SU-DHL-6 (cell line): ENCODE measurements at regions not wholly inside any gene's neighbourhood (a gene's known extent, or its start where the extent isn't known, plus 50 kb on each side); places are given as distances from the start of the nearest gene placed in this dataset.

Experiments used
- H2AFZ ChIP-seq: fragments of 200-600 bp; sonication (generic); 2 replicates; pipeline ENCODE4 v1.6.1; 2014; ENCODE audit warnings: low read depth, mild to moderate bottlenecking, moderate library complexity, mixed read lengths, antibody characterized with exemption, low read length; ENCODE audit not compliant: severe bottlenecking
- H3F3A ChIP-seq: fragments of 200-600 bp; shearing (Covaris generic); 2 replicates; pipeline ENCODE4 v1.6.0; 2016; ENCODE audit warnings: antibody characterized with exemption, mild to moderate bottlenecking; ENCODE audit not compliant: insufficient read depth
- H3K27ac ChIP-seq: fragments of 200-600 bp; sonication (generic); 2 replicates; pipeline ENCODE4 v1.5.1; 2016; ENCODE audit warnings: low read depth, mild to moderate bottlenecking, low read length, moderate library complexity, mixed read lengths
- H3K27me3 ChIP-seq: fragments of 200-600 bp; sonication (generic), shearing (Covaris generic); 2 replicates; pipeline ENCODE4 v1.6.0; 2014; ENCODE audit warnings: mild to moderate bottlenecking, low read length
- H3K36me3 ChIP-seq: fragments of 200-600 bp; sonication (generic); 2 replicates; pipeline ENCODE4 v1.6.1; 2014; ENCODE audit warnings: mild to moderate bottlenecking, low read length, mixed read lengths
- H3K4me2 ChIP-seq: fragments of 300-600, 200-600 bp; shearing (Covaris generic), sonication (generic); 2 replicates; pipeline ENCODE4 v1.6.0; 2014; ENCODE audit warnings: low read length, low read depth, mild to moderate bottlenecking; ENCODE audit not compliant: poor library complexity, severe bottlenecking
- H3K4me3 ChIP-seq: fragments of 200-600 bp; sonication (generic); 2 replicates; pipeline ENCODE4 v1.5.1; 2014; ENCODE audit warnings: antibody characterized with exemption, low read length, mild to moderate bottlenecking, mixed read lengths; ENCODE audit not compliant: insufficient read depth, poor library complexity, severe bottlenecking
- H3K79me2 ChIP-seq: fragments of 200-600 bp; sonication (generic); 2 replicates; pipeline ENCODE4 v1.6.1; 2014; ENCODE audit warnings: mild to moderate bottlenecking, low read length, moderate library complexity; ENCODE audit not compliant: insufficient read depth
- H3K9ac ChIP-seq: fragments of 200-600 bp; sonication (generic); 2 replicates; pipeline ENCODE4 v1.7.0; 2014; ENCODE audit warnings: mild to moderate bottlenecking, low read length
- H3K9me2 ChIP-seq: fragments of 200-600 bp; sonication (generic); replicated peaks from 2 replicates; pipeline ENCODE4 v1.6.1; 2014; ENCODE audit warnings: low read length; ENCODE audit not compliant: insufficient read depth
- H3K9me3 ChIP-seq: fragments of 200-600 bp; sonication (generic); 2 replicates; pipeline ENCODE4 v1.6.1; 2014; ENCODE audit warnings: low read length, mixed read lengths; ENCODE audit not compliant: insufficient read depth
- H4K20me1 ChIP-seq: fragments of 200-600 bp; sonication (generic); 2 replicates; pipeline ENCODE4 v1.6.1; 2014; ENCODE audit warnings: low read depth, mild to moderate bottlenecking, antibody characterized with exemption, low read length, moderate library complexity, mixed read lengths
- EZH2phosphoT487 ChIP-seq: fragments of 200-600 bp; sonication (generic), shearing (Covaris generic); conservative IDR thresholded peaks from 2 replicates; pipeline ENCODE4 v1.6.1; 2018; ENCODE audit warnings: mild to moderate bottlenecking, antibody characterized with exemption, low read length, moderate library complexity, mixed read lengths
- TF ChIP-seq, protein P1 (sequence below): fragments of 200-600 bp; sonication (generic); IDR thresholded peaks from one replicate; pipeline ENCODE4 v1.5.1; 2017; ENCODE audit warnings: antibody characterized with exemption, mild to moderate bottlenecking, low read length, moderate library complexity; ENCODE audit not compliant: insufficient read depth, poor library complexity, severe bottlenecking

- no peaks in the 10 kb centered on the region for H3K9me2 ChIP-seq
Measured at GRCh38 chr6:120141601-120142000, 792.0 kb upstream of the MAN1A1 start.

GRCh38 chr6:120137492-120137891 is 787.9 kb upstream of the MAN1A1 start:
- Histone ChIP-seq H3K9me3 (0 out of 2 replicates have a peak, but pooled peaks cover 4% of the 10 kb centered on the region), H3K27ac (no peak overlapping the region), H3K36me3 (no peaks in the 10 kb centered on the region), H3K79me2 (no peaks in the 10 kb centered on the region), H3F3A (no peaks in the 10 kb centered on the region), H3K27me3 (no peaks in the 10 kb centered on the region), H4K20me1 (no peaks in the 10 kb centered on the region), H2AFZ (no peak overlapping the region), H3K9me2 (no peaks in the 10 kb centered on the region), H3K4me2 (no peak overlapping the region), H3K9ac (no peak overlapping the region), H3K4me3 (no peak overlapping the region)
- TF ChIP-seq EZH2phosphoT487: no peak
- TF ChIP-seq, protein P1, sequence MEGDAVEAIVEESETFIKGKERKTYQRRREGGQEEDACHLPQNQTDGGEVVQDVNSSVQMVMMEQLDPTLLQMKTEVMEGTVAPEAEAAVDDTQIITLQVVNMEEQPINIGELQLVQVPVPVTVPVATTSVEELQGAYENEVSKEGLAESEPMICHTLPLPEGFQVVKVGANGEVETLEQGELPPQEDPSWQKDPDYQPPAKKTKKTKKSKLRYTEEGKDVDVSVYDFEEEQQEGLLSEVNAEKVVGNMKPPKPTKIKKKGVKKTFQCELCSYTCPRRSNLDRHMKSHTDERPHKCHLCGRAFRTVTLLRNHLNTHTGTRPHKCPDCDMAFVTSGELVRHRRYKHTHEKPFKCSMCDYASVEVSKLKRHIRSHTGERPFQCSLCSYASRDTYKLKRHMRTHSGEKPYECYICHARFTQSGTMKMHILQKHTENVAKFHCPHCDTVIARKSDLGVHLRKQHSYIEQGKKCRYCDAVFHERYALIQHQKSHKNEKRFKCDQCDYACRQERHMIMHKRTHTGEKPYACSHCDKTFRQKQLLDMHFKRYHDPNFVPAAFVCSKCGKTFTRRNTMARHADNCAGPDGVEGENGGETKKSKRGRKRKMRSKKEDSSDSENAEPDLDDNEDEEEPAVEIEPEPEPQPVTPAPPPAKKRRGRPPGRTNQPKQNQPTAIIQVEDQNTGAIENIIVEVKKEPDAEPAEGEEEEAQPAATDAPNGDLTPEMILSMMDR: no peak

More at GRCh38 chr6:120141601-120142000, 792.0 kb upstream of the MAN1A1 start:
- Histone ChIP-seq H3F3A (no peaks in the 10 kb centered on the region), H3K36me3 (no peaks in the 10 kb centered on the region), H3K4me3 (no peak overlapping the region), H3K27ac (no peak overlapping the region), H4K20me1 (no peaks in the 10 kb centered on the region), H3K9me3 (0 out of 2 replicates have a peak, but pooled peaks cover 4% of the 10 kb centered on the region), H3K9ac (no peak overlapping the region), H3K27me3 (no peaks in the 10 kb centered on the region), H2AFZ (no peak overlapping the region), H3K4me2 (no peak overlapping the region), H3K79me2 (no peaks in the 10 kb centered on the region)
- no peak for TF ChIP-seq EZH2phosphoT487
- TF ChIP-seq, protein P1: no peak

GRCh38 chr6:120129228-120129627 is 779.7 kb upstream of the MAN1A1 start:
- Histone ChIP-seq H3K27ac (peak overlapping the region; percentile 72), H3K36me3 (no peaks in the 10 kb centered on the region), H3K4me2 (peak overlapping the region; percentile 67), H3K9me3 (no peaks in the 10 kb centered on the region), H3K9me2 (no peaks in the 10 kb centered on the region), H3K27me3 (no peaks in the 10 kb centered on the region), H2AFZ (peak overlapping the region; percentile 72), H3K4me3 (peak overlapping the region; percentile 9), H3F3A (no peaks in the 10 kb centered on the region), H3K79me2 (no peaks in the 10 kb centered on the region), H3K9ac (no peak overlapping the region), H4K20me1 (no peaks in the 10 kb centered on the region)
- no peak for TF ChIP-seq EZH2phosphoT487
- TF ChIP-seq, protein P1: no peak

GRCh38 chr6:120122401-120122800 is 772.8 kb upstream of the MAN1A1 start:
- H4K20me1 ChIP-seq: no peaks in the 10 kb centered on the region
- no peaks in the 10 kb centered on the region for H3K79me2 ChIP-seq
- H3K36me3 ChIP-seq: no peaks in the 10 kb centered on the region
- no peaks in the 10 kb centered on the region for H3K9me2 ChIP-seq
- no peaks in the 10 kb centered on the region for H3K9me3 ChIP-seq
- H3K27ac ChIP-seq: no peak overlapping the region
- no peak overlapping the region for H3K4me2 ChIP-seq
- no peaks in the 10 kb centered on the region for H3K27me3 ChIP-seq
- no peak overlapping the region for H3K4me3 ChIP-seq
- H3K9ac ChIP-seq: no peak overlapping the region
- no peaks in the 10 kb centered on the region for H3F3A ChIP-seq
- TF ChIP-seq, protein P1: no peak
- no peak for TF ChIP-seq EZH2phosphoT487
- no peak overlapping the region for H2AFZ ChIP-seq
